ENCODE measurements at regions not wholly inside any gene's neighbourhood (a gene's known extent, or its start where the extent isn't known, plus 50 kb on each side); places are given as distances from the start of the nearest gene placed in this dataset.

DNA sequence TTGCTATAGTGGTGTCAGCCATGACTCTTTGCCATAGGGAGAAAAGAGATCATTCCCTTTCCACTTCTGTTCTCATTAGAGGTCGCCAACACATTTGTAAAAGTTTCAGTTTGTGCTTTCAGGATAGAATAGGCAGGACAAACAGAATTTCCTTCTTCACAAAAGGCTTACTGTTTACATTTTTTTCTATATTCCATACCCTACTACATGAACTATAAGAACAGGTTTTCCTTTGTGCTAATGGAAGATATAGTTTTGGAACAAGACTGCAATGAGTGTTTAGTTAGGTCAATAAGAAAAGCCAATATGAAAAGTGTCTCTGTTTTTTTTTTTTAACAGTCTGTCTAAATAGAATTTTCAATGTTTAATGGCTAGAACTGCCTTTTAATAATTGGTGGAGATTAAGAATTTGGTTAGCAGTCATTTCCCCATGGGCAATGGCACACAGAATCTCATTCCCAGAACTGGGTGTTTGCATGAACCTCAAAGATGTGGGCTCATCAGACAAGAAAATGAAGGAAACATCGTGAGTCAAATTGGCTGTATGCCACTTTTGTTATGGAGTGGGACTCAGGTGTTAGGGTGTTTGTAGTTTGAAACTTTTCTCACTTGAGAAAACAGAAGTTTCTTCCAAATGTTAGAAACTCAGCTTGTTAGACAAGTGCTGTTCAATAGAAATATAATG, 75.2 kb upstream of the PRLR start:
- Histone ChIP-seq H3K4me1 (ENCODE audit: control insufficient read depth, insufficient read depth, low read length, unreplicated experiment) (no peaks in the 10 kb centered on the region), H2AFZ (ENCODE audit: low read length, unreplicated experiment) (no peak overlapping the region), H3K27me3 (ENCODE audit: insufficient read depth, low read length) (peaks cover 43% of the 10 kb centered on the region), H3K27ac (ENCODE audit: low read depth, low read length) (no peak overlapping the region), H3K36me3 (ENCODE audit: insufficient read depth, low read length) (no peaks in the 10 kb centered on the region), H3K79me2 (ENCODE audit: control insufficient read depth, insufficient read depth, low read length, unreplicated experiment) (no peaks in the 10 kb centered on the region), H3K4me3 (ENCODE audit: low read depth, low read length) (no peak overlapping the region)

DNA sequence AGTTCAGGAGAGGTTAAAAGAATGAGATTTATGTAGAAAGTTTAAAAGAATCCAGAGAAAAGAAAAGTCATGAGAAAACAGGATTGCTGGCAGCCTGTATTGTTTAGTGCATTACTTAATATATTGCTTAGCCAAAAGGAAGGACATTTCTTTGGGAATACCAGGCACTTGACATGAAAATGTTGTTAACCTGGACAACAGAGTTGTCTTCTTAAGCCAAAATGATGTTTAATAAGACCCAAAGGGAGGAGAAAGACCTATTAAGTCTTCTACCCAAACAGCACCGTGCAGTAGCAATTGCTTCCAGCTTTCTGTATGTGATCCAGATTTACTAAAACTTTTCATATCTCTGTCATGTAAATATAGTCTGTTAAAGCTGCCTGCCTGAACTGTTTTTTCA, 74.0 kb upstream of the PRLR start:
- H3K27ac ChIP-seq (ENCODE audit: low read depth, low read length) = no peak overlapping the region
- no peak overlapping the region for H3K4me3 ChIP-seq (ENCODE audit: low read depth, low read length)
- H3K27me3 ChIP-seq (ENCODE audit: insufficient read depth, low read length) = peaks cover 32% of the 10 kb centered on the region
- H3K79me2 ChIP-seq (ENCODE audit: control insufficient read depth, insufficient read depth, low read length, unreplicated experiment) = no peaks in the 10 kb centered on the region
- H2AFZ ChIP-seq (ENCODE audit: low read length, unreplicated experiment) = no peak overlapping the region
- no peaks in the 10 kb centered on the region for H3K36me3 ChIP-seq (ENCODE audit: insufficient read depth, low read length)
- no peaks in the 10 kb centered on the region for H3K4me1 ChIP-seq (ENCODE audit: control insufficient read depth, insufficient read depth, low read length, unreplicated experiment)

DNA sequence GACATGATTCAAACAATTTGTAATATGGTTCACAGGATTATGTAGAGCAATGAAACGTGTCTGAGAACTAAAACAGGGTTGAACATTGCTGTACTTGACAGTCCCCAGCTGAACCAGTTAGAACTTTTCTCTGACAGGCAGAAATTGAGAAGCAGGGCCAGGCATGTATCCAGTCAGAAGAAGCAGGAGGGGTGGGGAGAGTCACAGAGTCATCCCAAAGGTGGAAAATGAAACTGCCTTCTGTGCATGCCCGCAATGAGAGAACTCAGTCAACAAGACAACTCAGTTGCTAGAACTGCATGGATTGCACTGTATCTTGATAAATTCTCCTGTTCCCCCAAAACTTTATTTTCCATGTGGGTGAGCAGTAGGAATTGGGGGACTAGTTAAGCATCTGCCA, 72.9 kb upstream of the PRLR start:
- no peaks in the 10 kb centered on the region for H3K4me1 ChIP-seq (ENCODE audit: control insufficient read depth, insufficient read depth, low read length, unreplicated experiment)
- H3K4me3 ChIP-seq (ENCODE audit: low read depth, low read length) = no peak overlapping the region
- H2AFZ ChIP-seq (ENCODE audit: low read length, unreplicated experiment) = no peak overlapping the region
- H3K27ac ChIP-seq (ENCODE audit: low read depth, low read length) = no peak overlapping the region
- no peaks in the 10 kb centered on the region for H3K79me2 ChIP-seq (ENCODE audit: control insufficient read depth, insufficient read depth, low read length, unreplicated experiment)
- H3K27me3 ChIP-seq (ENCODE audit: insufficient read depth, low read length) = peaks cover 22% of the 10 kb centered on the region
- no peaks in the 10 kb centered on the region for H3K36me3 ChIP-seq (ENCODE audit: insufficient read depth, low read length)

DNA sequence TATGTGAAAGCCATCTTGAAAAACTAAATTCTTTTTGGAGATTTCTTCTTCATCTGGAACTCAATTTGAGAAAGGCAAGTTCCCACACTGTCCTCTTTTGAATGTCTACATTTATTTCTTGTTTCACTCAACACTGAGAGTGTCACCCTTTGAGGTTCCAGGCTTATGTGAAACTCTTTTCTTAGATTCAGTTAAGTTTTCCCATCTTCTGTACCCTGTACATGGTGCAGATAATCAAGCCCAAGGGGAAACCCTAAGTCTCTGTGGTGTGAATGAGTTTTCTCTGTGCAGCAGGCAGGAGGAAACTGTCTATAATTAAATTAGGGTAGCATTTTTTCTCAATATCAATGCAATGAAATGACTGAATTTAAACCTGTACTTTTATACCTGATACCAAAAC, 72.3 kb upstream of the PRLR start:
- H3K27me3 ChIP-seq (ENCODE audit: insufficient read depth, low read length) = peaks cover 22% of the 10 kb centered on the region
- H3K4me1 ChIP-seq (ENCODE audit: control insufficient read depth, insufficient read depth, low read length, unreplicated experiment) = no peaks in the 10 kb centered on the region
- no peaks in the 10 kb centered on the region for H3K79me2 ChIP-seq (ENCODE audit: control insufficient read depth, insufficient read depth, low read length, unreplicated experiment)
- H2AFZ ChIP-seq (ENCODE audit: low read length, unreplicated experiment) = no peak overlapping the region
- H3K27ac ChIP-seq (ENCODE audit: low read depth, low read length) = no peak overlapping the region
- H3K4me3 ChIP-seq (ENCODE audit: low read depth, low read length) = no peak overlapping the region
- no peaks in the 10 kb centered on the region for H3K36me3 ChIP-seq (ENCODE audit: insufficient read depth, low read length)

DNA sequence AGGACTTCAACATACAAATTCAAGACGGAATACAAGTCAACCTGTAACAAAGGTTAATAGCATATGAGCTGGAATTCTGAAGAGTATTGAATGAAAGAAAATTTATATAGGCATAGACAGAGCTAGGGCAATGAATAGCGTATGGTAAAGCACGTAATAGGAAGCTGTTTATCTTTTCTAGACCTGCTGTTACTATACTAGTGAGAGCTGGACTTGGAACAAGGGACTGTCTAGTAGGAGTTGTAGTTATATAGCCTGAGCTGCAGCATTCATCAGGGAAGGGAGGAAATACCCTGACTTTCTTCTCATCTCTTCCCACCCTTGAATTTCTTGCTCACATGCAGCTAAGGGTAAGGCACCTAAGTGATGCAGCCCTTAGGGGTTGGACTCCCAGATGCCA, 67.5 kb upstream of the PRLR start:
- H3K79me2 ChIP-seq (ENCODE audit: control insufficient read depth, insufficient read depth, low read length, unreplicated experiment) = no peaks in the 10 kb centered on the region
- H2AFZ ChIP-seq (ENCODE audit: low read length, unreplicated experiment) = no peak overlapping the region
- H3K27ac ChIP-seq (ENCODE audit: low read depth, low read length) = no peak overlapping the region
- H3K4me3 ChIP-seq (ENCODE audit: low read depth, low read length) = no peak overlapping the region
- H3K27me3 ChIP-seq (ENCODE audit: insufficient read depth, low read length) = peaks cover 9% of the 10 kb centered on the region
- H3K4me1 ChIP-seq (ENCODE audit: control insufficient read depth, insufficient read depth, low read length, unreplicated experiment) = no peaks in the 10 kb centered on the region
- H3K36me3 ChIP-seq (ENCODE audit: insufficient read depth, low read length) = no peaks in the 10 kb centered on the region

DNA sequence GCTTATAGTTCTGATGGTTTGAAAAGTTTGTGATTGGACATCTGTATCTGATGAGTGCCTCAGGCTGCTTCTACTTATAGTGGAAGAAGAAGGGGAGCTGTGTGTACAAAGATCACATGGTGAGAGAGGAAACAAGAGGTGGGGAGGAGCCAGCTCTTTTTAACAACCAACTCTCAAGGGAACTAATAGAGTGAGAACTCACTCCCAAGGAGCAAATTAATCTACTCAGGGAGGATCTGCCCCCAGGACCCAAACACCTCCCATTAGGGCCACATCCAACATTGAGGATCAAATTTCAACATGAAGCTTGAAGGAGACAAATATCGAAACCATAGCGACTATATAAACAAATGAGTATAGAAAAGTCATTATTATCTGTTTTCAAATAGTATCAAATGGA, 64.7 kb upstream of the PRLR start:
- H3K79me2 ChIP-seq (ENCODE audit: control insufficient read depth, insufficient read depth, low read length, unreplicated experiment) = no peaks in the 10 kb centered on the region

DNA sequence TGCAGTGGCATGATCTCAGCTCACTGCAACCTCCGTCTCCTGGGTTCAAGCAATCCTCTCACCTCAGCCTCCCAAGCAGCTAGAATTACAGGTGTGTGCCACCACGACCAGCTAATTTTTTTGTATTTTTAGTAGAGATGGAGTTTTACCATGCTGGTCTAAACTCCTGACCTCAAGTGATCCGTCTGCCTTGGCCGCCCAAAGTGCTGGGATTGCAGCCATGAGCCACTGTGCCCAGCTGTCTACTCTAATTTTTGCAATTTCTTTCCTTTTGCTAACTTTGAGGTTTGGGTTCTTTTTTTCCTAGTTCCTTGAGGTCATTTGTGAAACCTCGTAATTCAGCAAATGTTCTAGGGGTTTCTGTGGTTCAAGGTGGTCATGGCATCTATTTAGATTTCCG, 63.7 kb upstream of the PRLR start:
- Histone ChIP-seq H3K27me3 (ENCODE audit: insufficient read depth, low read length) (peaks cover 13% of the 10 kb centered on the region), H3K36me3 (ENCODE audit: insufficient read depth, low read length) (no peaks in the 10 kb centered on the region), H3K79me2 (ENCODE audit: control insufficient read depth, insufficient read depth, low read length, unreplicated experiment) (no peaks in the 10 kb centered on the region), H3K4me1 (ENCODE audit: control insufficient read depth, insufficient read depth, low read length, unreplicated experiment) (no peaks in the 10 kb centered on the region), H3K4me3 (ENCODE audit: low read depth, low read length) (no peak overlapping the region), H2AFZ (ENCODE audit: low read length, unreplicated experiment) (no peak overlapping the region), H3K27ac (ENCODE audit: low read depth, low read length) (no peak overlapping the region)

More for the DNA sequence above, 64.7 kb upstream of the PRLR start:
- Histone ChIP-seq H3K27me3 (ENCODE audit: insufficient read depth, low read length) (peaks cover 13% of the 10 kb centered on the region), H3K4me3 (ENCODE audit: low read depth, low read length) (no peak overlapping the region), H3K4me1 (ENCODE audit: control insufficient read depth, insufficient read depth, low read length, unreplicated experiment) (no peaks in the 10 kb centered on the region), H2AFZ (ENCODE audit: low read length, unreplicated experiment) (no peak overlapping the region), H3K27ac (ENCODE audit: low read depth, low read length) (no peak overlapping the region), H3K36me3 (ENCODE audit: insufficient read depth, low read length) (no peaks in the 10 kb centered on the region)

DNA sequence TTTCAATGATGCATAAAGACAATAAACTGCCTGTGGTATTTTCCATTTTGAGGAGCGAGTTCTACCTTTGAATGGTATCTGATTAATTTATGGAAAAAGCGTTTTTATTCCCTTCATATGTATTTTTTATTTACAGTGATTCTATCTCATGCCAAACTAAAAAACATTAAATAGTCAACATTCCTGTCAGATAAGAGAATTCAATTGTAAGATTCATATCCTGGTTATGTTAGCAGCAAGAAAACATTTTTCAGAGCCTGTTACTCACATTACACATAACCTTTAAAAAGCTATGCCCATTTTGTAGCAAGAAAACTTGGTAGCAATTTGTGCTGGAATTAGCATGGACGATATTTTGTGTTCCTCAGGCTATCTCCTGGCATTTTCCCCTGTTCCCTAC, 55.1 kb upstream of the PRLR start:
- no peaks in the 10 kb centered on the region for H3K79me2 ChIP-seq (ENCODE audit: control insufficient read depth, insufficient read depth, low read length, unreplicated experiment)
- peaks cover 13% of the 10 kb centered on the region for H3K27me3 ChIP-seq (ENCODE audit: insufficient read depth, low read length)
- no peak overlapping the region for H2AFZ ChIP-seq (ENCODE audit: low read length, unreplicated experiment)
- no peak overlapping the region for H3K4me3 ChIP-seq (ENCODE audit: low read depth, low read length)
- H3K36me3 ChIP-seq (ENCODE audit: insufficient read depth, low read length) = no peaks in the 10 kb centered on the region
- no peak overlapping the region for H3K27ac ChIP-seq (ENCODE audit: low read depth, low read length)
- H3K4me1 ChIP-seq (ENCODE audit: control insufficient read depth, insufficient read depth, low read length, unreplicated experiment) = no peaks in the 10 kb centered on the region

DNA sequence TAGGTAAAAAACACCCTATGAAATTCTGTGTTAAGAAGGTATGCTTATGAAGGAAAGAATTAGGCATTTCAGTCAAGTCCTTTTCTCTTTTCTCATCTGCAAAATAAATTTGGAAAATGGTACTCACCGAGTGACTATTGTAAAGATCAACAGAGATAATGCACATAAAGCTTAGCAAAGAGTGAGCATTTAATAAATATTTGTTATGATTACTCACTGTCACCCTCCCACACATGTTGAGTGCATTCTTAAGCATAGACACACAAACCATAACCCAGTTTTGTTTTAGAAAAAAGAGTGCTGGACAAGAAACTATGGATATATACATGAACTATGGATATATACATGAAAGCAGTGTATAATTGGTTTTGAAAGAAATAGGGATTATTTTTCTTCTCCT, 54.7 kb upstream of the PRLR start:
- H3K79me2 ChIP-seq (ENCODE audit: control insufficient read depth, insufficient read depth, low read length, unreplicated experiment) = no peaks in the 10 kb centered on the region
- no peak overlapping the region for H2AFZ ChIP-seq (ENCODE audit: low read length, unreplicated experiment)
- H3K27me3 ChIP-seq (ENCODE audit: insufficient read depth, low read length) = peaks cover 13% of the 10 kb centered on the region
- no peaks in the 10 kb centered on the region for H3K4me1 ChIP-seq (ENCODE audit: control insufficient read depth, insufficient read depth, low read length, unreplicated experiment)
- H3K4me3 ChIP-seq (ENCODE audit: low read depth, low read length) = no peak overlapping the region
- no peaks in the 10 kb centered on the region for H3K36me3 ChIP-seq (ENCODE audit: insufficient read depth, low read length)
- H3K27ac ChIP-seq (ENCODE audit: low read depth, low read length) = no peak overlapping the region

DNA sequence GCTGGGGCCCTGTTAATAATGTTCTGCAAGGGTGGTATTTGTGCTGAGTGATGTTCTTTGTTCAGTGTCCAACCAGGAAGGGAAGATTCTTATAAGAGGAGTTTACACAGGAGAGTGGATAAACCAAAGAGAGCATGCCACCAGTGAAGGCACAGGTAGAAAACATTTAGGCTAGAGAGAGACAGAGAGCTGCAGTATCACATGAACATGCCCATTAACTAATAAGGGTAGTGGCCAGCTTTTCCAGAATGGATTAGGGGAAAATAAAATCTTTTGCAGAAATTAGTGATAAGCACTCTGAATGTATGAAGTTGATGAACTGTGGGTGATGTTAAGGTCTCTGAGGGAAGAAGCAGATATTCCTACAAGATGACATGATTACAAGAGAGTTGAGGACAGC, 54.1 kb upstream of the PRLR start:
- Histone ChIP-seq H3K79me2 (ENCODE audit: control insufficient read depth, insufficient read depth, low read length, unreplicated experiment) (no peaks in the 10 kb centered on the region), H3K36me3 (ENCODE audit: insufficient read depth, low read length) (no peaks in the 10 kb centered on the region), H3K4me1 (ENCODE audit: control insufficient read depth, insufficient read depth, low read length, unreplicated experiment) (no peaks in the 10 kb centered on the region), H2AFZ (ENCODE audit: low read length, unreplicated experiment) (no peak overlapping the region), H3K27ac (ENCODE audit: low read depth, low read length) (no peak overlapping the region), H3K4me3 (ENCODE audit: low read depth, low read length) (no peak overlapping the region), H3K27me3 (ENCODE audit: insufficient read depth, low read length) (peaks cover 20% of the 10 kb centered on the region)

DNA sequence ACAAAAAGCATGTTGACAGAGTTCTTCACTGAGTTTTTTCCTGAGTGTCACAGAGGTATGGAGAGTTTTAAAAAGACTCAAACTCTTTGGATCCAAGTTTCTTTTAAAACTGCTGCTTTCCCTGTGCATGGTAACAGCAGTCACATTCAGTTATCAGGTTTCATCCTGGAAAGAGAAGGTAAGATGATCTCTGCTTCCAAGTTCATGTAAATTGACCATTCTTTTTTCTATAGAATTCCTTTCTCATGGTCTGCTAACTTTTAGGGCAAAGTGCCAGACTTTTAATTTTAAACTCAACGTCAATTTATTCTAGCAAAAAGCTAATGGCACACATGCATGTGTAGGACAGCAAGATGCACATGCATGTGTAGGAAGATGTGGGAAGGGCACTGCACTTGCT, 52.5 kb upstream of the PRLR start:
- peaks cover 24% of the 10 kb centered on the region for H3K27me3 ChIP-seq (ENCODE audit: insufficient read depth, low read length)
- no peak overlapping the region for H2AFZ ChIP-seq (ENCODE audit: low read length, unreplicated experiment)
- no peak overlapping the region for H3K27ac ChIP-seq (ENCODE audit: low read depth, low read length)
- no peaks in the 10 kb centered on the region for H3K36me3 ChIP-seq (ENCODE audit: insufficient read depth, low read length)
- H3K4me1 ChIP-seq (ENCODE audit: control insufficient read depth, insufficient read depth, low read length, unreplicated experiment) = no peaks in the 10 kb centered on the region
- H3K4me3 ChIP-seq (ENCODE audit: low read depth, low read length) = no peak overlapping the region
- no peaks in the 10 kb centered on the region for H3K79me2 ChIP-seq (ENCODE audit: control insufficient read depth, insufficient read depth, low read length, unreplicated experiment)

Measured in ACC112 (cell line).